ENCODE measurements at regions not wholly inside any gene's neighbourhood (a gene's known extent, or its start where the extent isn't known, plus 50 kb on each side); places are given as distances from the start of the nearest gene placed in this dataset.
"Not testable (repeated sequence)": the region's sequence is repeated elsewhere in the genome, so short reads cannot be mapped to it uniquely, and the experiment has no call there.

- not testable (repeated sequence) for DNase-seq
Measured at GRCh38 chr10:53647221-53647620, 874.6 kb upstream of the MBL2 start.

GRCh38 chr10:53646525-53646924 is 873.9 kb upstream of the MBL2 start:
- no peak for DNase-seq

- DNase-seq, result no peak
Measured at GRCh38 chr10:53645951-53646350, 873.4 kb upstream of the MBL2 start.

GRCh38 chr10:53638006-53638405 is 865.4 kb upstream of the MBL2 start:
- no peak for DNase-seq

GRCh38 chr10:53624722-53625121 is 852.1 kb upstream of the MBL2 start:
- DNase-seq, result no peak

GRCh38 chr10:53622201-53622600 is 849.6 kb upstream of the MBL2 start:
- no peak for DNase-seq

- no peak for DNase-seq
Measured at GRCh38 chr10:53619671-53620070, 847.1 kb upstream of the MBL2 start.

GRCh38 chr10:53607691-53608090 is 835.1 kb upstream of the MBL2 start:
- DNase-seq, result no peak

GRCh38 chr10:53606981-53607380 is 834.4 kb upstream of the MBL2 start:
- no peak for DNase-seq

GRCh38 chr10:53601260-53601875 is 828.8 kb upstream of the MBL2 start:
- DNase-seq, result no peak

GRCh38 chr10:53598914-53599313 is 826.3 kb upstream of the MBL2 start:
- DNase-seq, result no peak

- DNase-seq, result no peak
Measured at GRCh38 chr10:53597835-53598251, 825.3 kb upstream of the MBL2 start.

GRCh38 chr10:53580465-53580864 is 807.9 kb upstream of the MBL2 start:
- no peak for DNase-seq

GRCh38 chr10:53579773-53580172 is 807.2 kb upstream of the MBL2 start:
- no peak for DNase-seq

GRCh38 chr10:53574024-53574423 is 801.4 kb upstream of the MBL2 start:
- DNase-seq, result no peak

GRCh38 chr10:53573498-53573897 is 800.9 kb upstream of the MBL2 start:
- no peak for DNase-seq

GRCh38 chr10:53572799-53573198 is 800.2 kb upstream of the MBL2 start:
- no peak for DNase-seq

- DNase-seq, result no peak
Measured at GRCh38 chr10:53570221-53570620, 797.6 kb upstream of the MBL2 start.

- DNase-seq, result no peak
Measured at GRCh38 chr10:53569455-53569854, 796.9 kb upstream of the MBL2 start.

GRCh38 chr10:53548664-53549063 is 776.1 kb upstream of the MBL2 start:
- DNase-seq, result no peak

GRCh38 chr10:53547364-53547763 is 774.8 kb upstream of the MBL2 start:
- DNase-seq, result no peak

- no peak for DNase-seq
Measured at GRCh38 chr10:53543410-53543809, 770.8 kb upstream of the MBL2 start.

- no peak for DNase-seq
Measured at GRCh38 chr10:53537508-53537907, 764.9 kb upstream of the MBL2 start.

GRCh38 chr10:53536322-53536721 is 763.7 kb upstream of the MBL2 start:
- DNase-seq, result no peak

GRCh38 chr10:53534428-53534827 is 761.8 kb upstream of the MBL2 start:
- no peak for DNase-seq

GRCh38 chr10:53528974-53529373 is 756.4 kb upstream of the MBL2 start:
- DNase-seq, result no peak

Measured in CD4-positive, alpha-beta T cell treated with Interleukin-17A for 1 hour (primary cell).